ENCODE measurements at regions not wholly inside any gene's neighbourhood (a gene's known extent, or its start where the extent isn't known, plus 50 kb on each side); places are given as distances from the start of the nearest gene placed in this dataset.

GRCh38 chr1:218582646-218583045, 237.5 kb downstream of the TGFB2 start:
- Histone ChIP-seq H3K36me3 (no peaks in the 10 kb centered on the region), H3K27ac (no peak overlapping the region), H3K4me1 (replicated peaks) (no peaks in the 10 kb centered on the region), H3K27me3 (replicated peaks; ENCODE audit: insufficient read depth) (no peaks in the 10 kb centered on the region), H3K9me3 (no peaks in the 10 kb centered on the region), H3K4me3 (no peak overlapping the region)
- DNase-seq (ENCODE audit: low spot score), result no peak
- TF ChIP-seq CTCF (IDR thresholded peaks at IDR 0.05) (no peak), POLR2AphosphoS5 (IDR thresholded peaks at IDR 0.05) (no peak), POLR2A (IDR thresholded peaks at IDR 0.05) (no peak)
- intact Hi-C loops (cut with DNase I), result no loop called here

GRCh38 chr1:218584418-218585155, 239.5 kb downstream of the TGFB2 start:
- TF ChIP-seq POLR2A (IDR thresholded peaks at IDR 0.05) (no peak), POLR2AphosphoS5 (IDR thresholded peaks at IDR 0.05) (no peak), CTCF (IDR thresholded peaks at IDR 0.05) (no peak)

GRCh38 chr1:218585511-218586184, 240.5 kb downstream of the TGFB2 start:
- 75% methylated on average over 10 of the region's 10 CpGs for WGBS
- no peak for DNase-seq (ENCODE audit: low spot score)

More at GRCh38 chr1:218584418-218585155, 239.5 kb downstream of the TGFB2 start:
- Histone ChIP-seq H3K27me3 (replicated peaks; ENCODE audit: insufficient read depth) (no peaks in the 10 kb centered on the region), H3K9me3 (no peaks in the 10 kb centered on the region), H3K36me3 (no peaks in the 10 kb centered on the region), H3K27ac (no peak overlapping the region), H3K4me1 (replicated peaks) (no peaks in the 10 kb centered on the region), H3K4me3 (no peak overlapping the region)
- intact Hi-C loops (cut with DNase I), result no loop called here
- WGBS, result 60% methylated on average over 3 of the region's 3 CpGs
- DNase-seq (ENCODE audit: low spot score), result no peak

DNA sequence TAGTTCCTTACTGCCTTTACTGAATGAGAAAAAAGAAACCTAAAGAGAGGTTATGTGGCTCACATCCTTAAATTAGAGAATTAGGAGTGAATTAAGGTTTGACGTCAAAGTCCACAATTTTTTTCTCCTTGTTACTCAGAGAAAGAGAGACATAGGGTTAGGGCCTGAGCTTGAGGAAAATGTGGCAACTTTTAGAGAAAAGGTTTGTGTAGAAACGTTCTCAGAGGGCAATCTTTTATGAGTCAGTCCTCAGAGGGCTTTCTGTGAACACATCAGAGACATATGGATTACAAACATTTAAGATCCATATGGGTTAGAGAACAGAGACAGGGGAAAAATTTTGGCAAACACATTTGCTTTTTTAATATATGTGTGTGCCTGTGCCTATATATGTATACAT, 242.8 kb downstream of the TGFB2 start:
- Histone ChIP-seq H3K9me3 (no peaks in the 10 kb centered on the region), H3K4me3 (no peak overlapping the region), H3K27me3 (replicated peaks; ENCODE audit: insufficient read depth) (no peaks in the 10 kb centered on the region), H3K4me1 (replicated peaks) (no peaks in the 10 kb centered on the region), H3K36me3 (no peaks in the 10 kb centered on the region), H3K27ac (no peak overlapping the region)
- DNase-seq (ENCODE audit: low spot score), result no peak
- TF ChIP-seq POLR2AphosphoS5 (IDR thresholded peaks at IDR 0.05), result no peak
- TF ChIP-seq POLR2A (IDR thresholded peaks at IDR 0.05), result no peak
- no peak for TF ChIP-seq CTCF (IDR thresholded peaks at IDR 0.05)
- 91% methylated on average over 2 of the region's 2 CpGs for WGBS
- intact Hi-C loops (cut with DNase I), result no loop called here

More at GRCh38 chr1:218585511-218586184, 240.5 kb downstream of the TGFB2 start:
- no peaks in the 10 kb centered on the region for H3K36me3 ChIP-seq
- no peak overlapping the region for H3K27ac ChIP-seq
- intact Hi-C loops (cut with DNase I), result no loop called here
- no peaks in the 10 kb centered on the region for H3K9me3 ChIP-seq
- TF ChIP-seq POLR2A (IDR thresholded peaks at IDR 0.05) (no peak), CTCF (IDR thresholded peaks at IDR 0.05) (no peak), POLR2AphosphoS5 (IDR thresholded peaks at IDR 0.05) (no peak)
- no peak overlapping the region for H3K4me3 ChIP-seq
- H3K4me1 ChIP-seq (replicated peaks), result no peaks in the 10 kb centered on the region
- H3K27me3 ChIP-seq (replicated peaks; ENCODE audit: insufficient read depth), result no peaks in the 10 kb centered on the region
